Renal pelvis (tissue), 1 donor: ENCODE measurements at regions not wholly inside any gene's neighbourhood (a gene's known extent, or its start where the extent isn't known, plus 50 kb on each side); places are given as distances from the start of the nearest gene placed in this dataset.

ENCODE experiments used
- DNase-seq: peaks from one replicate; pipeline ENCODE4 v3.0.0-alpha.2; 2013

DNA sequence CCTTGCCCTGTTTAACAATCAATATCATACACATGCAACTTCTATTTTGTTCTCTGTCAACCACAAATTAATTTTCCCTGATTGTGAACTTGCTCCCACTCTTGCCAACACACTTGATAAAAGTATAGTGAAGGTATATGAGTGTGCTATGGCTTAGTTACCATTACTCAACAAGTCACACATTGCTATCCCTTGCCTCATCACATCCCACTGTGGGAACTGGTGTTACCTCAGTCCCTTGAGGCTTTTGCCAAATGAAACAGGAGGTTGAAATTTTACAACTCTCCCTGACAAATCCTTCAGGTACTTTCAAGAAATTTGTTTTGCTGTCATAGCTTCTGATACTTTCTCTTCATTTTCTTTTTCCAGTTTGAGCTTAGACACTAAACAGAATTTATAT is 472.5 kb upstream of the SEMA3D start:
- DNase-seq: no peak

DNA sequence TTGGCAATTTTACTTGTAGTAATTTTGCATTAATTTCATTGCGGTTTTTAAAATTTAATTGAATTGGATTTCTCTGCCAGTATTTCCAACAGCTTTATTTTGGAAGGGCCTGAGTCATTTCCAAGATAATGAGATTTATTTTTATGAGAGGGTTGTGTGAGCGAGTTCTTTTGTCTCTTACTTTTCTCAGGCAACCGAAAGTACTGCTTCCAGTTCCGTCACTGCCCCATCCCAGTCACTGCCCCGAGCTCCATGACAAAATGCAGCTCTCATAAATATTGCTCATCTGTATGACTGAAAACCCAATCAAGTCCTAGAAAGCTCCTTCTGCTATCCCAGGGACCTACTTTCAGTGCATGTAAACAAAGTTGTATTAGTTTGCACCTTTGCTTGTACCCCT is 468.4 kb upstream of the SEMA3D start:
- DNase-seq: no peak

DNA sequence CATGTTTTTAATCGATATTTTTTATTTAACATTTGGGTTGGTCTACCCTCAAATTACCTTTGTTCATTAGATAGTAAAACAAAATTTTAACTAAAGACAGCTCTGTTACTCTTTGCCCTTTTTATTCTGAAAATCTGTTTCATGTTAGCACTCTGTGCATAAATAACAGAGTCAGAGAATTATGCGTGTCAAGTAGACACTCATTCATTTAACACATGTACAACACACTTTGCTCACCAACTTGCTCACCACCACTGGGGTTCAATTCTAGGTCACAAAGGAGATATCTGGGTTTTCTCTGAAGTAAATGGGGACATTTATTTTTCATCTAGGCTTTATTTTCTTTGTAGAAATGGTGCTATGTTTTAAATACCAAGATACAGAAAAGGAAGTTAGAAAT is 457.4 kb upstream of the SEMA3D start:
- no peak for DNase-seq

DNA sequence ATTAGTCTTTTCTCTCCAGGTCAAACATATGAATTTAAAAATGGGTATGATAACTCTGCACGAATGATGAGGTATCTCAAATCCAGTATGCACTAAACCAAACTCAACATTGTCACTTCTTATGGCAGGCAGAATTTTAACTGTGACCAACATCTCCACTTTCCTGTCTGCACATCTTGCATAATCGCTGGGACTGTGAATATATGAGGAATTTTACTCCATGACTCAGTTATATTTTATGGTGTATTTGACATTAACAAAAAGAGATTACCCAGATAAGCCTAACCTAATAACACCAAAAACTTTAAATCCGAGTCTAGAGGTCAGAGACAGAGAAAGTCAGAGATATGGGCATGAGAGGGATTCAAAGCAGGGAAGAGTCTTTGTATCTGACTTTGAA is 454.5 kb upstream of the SEMA3D start:
- DNase-seq: no peak

DNA sequence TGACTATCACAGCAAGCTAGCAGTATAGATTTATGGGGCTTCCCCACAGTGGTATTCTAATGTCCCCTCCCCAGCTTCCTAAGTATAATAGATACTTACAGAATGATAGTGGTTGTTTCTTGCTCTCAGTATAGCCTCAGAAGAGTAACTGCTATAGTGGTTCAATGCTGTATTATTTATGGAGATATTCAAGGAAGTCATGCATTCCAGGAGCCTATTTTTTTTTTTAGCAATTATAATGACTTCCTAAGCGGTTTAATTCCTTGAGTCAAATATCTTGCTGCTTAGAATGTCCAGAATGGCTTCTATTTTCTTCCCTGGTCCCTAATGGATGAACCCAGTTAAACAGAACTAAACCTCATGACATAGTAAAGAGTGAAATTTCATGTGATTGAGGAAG is 451.5 kb upstream of the SEMA3D start:
- DNase-seq: no peak

DNA sequence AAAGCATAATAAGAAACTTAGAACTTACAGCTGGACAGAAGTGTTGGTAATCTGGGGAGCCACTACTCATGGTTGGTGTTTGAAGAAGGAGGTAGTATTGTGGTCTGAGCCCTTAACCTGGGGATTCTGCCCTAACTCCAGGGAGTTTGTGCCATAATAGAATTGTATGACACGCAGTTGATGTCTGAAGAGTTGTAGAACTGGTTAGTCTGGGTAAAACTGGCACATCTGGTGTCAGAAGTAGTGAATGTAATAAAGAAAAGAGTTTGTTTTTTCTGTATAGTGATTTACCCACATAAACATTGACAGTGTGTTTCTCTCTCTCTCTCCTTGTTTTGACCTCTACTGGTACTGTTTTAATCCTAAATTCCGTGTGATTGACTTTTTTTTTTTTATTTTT is 448.1 kb upstream of the SEMA3D start:
- no peak for DNase-seq

DNA sequence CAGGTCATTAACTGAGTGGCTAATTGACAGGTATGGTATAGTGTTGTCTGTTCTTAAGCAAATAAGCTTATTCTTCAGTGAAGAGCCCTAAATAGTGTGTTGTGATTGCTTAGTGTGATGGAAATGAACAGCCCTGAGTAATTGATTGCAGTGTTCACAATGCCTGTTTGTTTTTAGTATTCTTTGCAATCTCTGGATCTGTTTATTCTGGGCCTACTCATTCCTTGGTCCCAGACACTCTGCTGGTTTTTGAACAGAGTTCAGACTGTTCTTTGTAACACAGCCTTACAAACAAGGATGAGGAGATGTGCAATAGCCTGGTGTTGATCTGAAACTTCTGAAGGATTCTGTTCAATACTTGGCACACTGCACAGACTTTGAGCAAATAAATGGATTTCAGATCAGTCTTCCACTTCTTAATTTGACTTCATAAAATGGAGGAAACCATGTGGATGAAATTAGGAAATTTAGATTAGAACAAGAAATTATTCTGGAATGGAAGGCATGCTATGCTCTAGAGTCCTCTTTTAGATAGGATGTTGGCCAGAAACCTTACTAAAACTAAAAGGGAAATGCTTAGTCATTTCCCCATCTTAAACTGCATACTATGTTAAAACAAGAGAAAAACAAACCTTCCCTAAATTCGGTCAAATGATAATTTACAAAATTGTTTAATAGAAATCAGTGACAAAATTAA is 444.2 kb upstream of the SEMA3D start:
- DNase-seq: no peak

DNA sequence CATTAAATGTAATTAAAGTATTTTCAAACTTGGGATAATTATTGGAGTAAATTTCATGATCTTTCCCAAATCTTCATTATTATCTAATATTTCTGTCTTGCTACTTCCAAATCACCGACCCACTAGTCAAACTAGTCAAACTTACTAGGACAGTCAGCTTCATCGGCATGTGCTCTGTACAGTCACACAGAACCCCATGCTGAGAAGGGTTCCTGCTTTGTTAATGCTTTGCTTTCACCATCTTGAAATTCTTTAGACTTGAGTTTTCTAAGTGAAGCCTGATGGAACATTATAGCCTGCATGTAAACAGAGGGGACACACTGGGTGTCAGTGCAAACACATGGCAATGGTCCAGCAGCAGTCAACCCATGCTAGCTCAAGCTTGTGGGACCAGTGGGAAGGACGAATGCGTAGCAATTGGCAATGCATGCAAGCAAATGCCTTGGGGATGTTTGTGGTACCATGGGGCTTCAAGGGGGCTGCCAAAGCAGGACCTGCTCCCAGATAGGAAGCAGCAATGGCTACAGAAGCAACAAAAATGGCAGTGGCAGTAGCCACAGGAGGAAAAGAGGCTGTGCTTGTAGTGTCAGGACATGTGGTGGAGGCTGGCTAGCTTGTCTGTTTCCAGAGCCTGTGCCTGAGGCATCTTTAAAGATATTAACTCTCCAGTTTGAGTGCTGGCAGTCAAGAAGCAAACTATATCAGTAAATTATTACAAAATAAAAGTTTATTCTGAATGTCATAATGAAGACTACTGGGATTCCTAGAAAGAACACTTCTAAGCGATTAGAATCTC is 441.1 kb upstream of the SEMA3D start:
- no peak for DNase-seq

DNA sequence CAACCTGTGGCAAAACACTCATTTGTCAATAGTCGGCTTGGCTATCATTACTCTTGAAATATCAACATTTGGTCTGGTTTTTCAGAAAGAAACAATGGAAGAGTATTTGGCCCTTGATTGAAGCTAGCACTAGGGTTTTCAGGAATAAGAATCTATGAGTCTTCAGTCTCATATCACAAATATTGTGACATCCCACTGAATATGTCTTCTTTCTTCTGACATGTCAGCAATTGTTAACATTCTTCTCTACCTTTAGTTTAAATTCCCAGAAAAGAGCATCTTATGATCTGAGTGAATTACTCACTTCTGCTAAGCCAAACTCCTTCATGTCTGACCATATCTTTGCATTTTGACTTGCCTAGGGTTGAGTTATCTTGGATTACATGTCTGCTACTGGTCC is 435.2 kb upstream of the SEMA3D start:
- no peak for DNase-seq

DNA sequence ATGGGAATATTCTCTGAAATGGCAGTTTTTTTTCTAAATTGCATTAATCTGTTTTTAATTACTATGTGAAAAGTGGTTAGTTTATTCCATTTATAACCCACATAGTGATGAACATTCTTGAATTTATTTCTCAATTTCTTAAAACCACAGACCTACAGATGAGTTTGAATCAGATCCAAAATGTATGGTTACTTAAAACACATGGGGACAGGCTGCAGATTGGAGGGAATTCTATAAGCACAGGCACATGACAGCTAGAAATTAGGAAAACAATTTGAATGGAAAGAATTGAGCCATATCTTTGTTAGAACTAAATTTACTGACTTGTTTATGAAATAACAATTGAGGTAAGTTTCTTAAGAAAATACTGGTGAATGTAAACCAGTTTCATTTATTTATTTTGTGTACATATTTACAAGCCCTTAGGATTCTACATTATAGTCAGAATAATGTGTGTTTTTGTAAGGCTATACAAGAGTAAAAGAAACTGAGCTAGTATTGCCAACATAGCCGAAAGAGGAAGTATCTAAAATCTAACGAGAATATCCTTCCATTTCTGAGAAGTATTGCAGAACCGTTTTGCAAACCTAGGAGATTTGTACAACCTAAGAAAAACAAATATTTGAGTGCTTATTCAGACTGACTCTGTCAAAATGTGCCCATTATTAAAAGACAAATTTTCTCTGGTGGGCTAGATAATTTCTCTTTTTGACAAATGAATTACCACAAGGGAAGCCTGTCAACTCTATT is 434.3 kb upstream of the SEMA3D start:
- no peak for DNase-seq

DNA sequence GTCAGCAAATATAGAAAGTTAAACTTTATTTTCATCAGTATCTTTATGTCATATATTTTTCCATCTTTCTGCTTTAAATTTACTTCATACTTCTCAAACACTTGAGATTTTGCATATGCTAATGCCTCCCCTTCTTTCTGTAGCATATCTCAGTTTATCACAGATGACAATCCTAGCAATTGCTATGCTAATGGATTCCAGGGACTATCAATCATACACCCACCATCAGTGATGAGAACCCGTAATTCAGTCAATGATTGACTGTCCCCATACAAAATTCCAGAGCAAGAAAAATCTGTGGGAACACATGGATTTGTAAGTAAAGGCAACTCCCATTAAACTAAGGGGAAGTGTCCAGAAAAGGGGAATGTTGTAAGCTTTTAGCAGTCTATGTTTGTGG is 432.4 kb upstream of the SEMA3D start:
- DNase-seq: no peak

DNA sequence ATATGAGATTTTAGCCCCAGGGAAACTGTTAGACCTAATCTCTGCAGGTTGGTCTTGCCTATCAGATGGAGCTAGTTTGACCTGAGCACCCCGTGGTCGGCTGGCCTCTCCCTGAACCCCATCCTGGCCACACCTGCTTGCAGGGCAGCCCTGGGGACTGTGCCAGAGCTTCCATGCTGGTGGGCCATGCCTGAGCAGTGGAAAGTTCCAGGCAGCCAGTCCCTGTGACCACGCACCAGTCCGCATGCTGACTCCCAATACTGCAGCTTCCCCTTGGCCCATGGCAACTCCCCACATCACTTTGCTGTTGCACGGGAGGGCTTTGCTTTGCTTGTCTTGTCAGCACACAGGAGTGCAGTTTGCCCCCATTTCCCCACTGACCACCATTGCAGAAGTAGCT is 427.8 kb upstream of the SEMA3D start:
- no peak for DNase-seq

DNA sequence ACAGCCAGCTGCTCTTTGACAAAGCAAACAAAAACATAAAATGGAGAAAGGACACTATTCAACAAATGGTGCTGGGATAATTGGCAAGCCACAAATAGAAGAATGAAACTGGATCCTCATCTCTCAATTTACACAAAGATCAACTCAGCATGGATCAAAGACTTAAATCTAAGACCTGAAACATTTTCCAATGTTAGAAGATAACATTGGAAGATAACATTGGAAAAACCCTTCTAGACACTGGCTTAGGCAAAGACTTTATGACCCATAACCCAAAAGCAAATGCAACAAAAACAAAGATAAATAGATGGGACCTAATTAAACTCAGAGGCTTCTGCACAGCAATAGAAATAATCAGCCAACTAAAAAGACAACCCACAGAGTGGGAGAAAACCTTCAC is 425.7 kb upstream of the SEMA3D start:
- DNase-seq: no peak

DNA sequence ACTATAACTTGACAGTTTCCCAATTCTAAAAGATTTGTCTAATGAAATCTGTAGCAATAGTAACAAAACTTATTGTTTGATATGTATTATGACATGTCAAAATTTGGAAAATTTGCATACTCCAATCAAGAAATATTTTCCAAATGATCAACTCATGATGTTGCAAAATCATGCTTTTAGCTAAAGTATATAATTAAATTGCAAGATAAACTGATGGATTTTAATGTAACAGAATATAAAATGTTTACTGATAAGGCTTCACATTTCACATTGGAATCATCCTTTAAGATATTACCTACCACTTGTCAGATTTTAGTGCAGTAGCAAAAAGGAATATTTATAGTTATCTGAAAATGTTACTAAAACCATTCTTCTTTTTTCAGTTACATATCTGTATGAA is 421.9 kb upstream of the SEMA3D start:
- no peak for DNase-seq

DNA sequence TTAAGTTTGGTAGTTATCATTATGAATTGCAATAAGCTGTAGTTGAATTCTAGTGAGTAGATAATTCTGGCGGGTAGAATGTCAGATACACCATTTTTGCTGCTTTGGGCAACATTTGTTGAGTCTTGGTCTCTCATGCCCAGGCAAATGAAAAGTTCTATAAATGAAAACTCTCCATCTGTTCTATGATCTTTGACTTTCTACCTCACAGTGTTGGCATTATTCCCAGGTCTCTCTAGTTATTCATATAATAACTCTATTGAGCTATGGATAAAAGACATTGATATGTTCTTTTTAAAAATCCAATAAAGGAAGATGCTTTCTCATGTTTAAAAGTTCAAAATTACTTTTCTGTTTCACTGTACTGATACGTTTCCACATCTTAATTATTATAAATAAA is 415.3 kb upstream of the SEMA3D start:
- DNase-seq: no peak

DNA sequence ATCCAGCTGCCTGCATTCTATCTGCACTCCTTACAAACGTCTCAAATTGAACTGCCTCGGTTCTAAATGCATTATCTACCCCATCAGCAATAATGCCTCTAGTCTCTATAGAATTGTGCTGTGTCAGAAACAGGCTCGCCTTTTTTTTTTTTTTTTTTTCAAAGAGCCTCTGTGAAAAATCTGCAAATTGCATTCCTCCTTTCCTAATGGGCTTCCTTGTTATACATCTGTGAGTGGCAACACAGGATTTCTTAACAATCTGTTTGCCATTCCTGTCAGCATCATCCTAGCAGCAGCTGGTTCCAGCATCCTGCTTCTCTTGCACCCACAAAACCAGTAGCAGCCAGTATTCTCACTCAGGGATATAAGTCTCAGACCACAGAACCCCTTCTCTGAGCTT is 413.5 kb upstream of the SEMA3D start:
- DNase-seq: no peak

DNA sequence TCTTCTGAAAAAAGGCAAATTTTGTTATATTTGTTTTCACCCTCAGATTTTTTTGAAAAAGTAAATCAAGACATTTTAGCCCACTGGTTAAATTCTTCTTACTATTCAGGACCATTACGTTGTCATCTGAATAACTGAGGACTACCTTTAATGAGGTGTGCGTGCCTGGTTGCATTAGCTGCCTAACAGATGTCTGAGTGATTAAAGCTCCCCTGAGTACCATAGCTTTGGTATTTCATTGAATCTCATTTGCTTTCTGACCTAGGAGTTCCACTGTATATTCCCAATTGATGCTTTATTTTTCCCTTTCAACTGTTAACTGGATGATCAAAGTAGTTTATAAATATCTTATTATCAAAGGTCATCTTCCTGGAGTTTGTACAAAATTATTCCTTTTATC is 410.0 kb upstream of the SEMA3D start:
- DNase-seq: no peak

DNA sequence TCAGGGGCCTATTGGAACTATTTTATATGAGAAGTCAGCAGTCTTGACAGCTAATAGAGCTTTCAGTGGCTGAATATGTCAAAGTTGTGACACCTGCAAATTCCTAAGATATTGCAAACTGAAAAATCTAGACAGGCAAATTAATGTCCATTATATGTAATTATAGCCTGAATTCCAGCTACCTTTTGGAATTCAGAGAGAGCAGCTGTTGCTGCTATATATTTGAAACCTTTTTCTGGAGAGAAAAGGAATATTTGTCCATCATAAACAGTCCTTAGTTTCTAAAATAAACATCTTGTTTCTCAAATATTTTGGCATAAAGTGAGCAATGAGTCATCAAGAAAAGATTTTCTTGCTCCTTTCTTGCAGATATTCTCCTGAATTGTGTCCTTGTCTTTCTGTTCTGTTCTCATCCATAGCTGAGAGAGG is 408.9 kb upstream of the SEMA3D start:
- no peak for DNase-seq

DNA sequence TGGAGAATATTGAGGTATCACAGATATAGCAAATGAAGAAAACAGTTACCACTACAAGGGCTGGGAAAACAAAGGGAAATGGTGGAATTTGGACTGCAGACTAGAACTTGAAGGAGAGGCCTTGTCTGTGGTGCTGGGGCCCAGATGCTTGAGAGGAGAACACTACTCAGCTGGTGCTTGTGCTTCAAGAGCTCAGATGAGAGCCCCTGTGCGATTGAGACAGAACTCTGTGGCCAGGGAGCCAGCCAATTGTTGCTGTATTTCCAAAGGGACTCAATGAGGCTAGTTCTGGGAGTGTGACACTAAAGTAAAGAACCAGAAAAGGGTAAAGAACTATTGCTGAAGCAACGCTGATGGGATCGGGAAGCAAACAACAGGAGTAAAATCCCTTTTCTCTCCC is 406.5 kb upstream of the SEMA3D start:
- DNase-seq: no peak

DNA sequence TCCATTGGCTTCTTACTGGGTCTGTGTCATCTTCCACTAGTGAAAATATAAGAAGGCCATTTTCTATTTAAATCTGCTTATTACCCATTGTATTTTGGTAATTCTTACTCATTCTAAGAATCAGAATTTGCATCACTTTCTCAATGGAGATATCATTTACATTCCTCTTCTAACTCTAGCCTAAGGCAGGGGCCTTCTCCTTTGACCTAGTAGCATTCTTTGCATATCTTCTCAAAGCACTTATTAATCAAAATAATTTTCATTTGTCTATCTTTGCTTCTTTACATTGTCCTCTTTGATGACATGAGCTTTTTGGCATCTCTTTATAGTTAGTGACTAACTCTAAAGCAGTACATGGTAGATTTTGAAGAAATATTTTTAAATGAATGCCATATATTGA is 400.9 kb upstream of the SEMA3D start:
- DNase-seq: no peak

DNA sequence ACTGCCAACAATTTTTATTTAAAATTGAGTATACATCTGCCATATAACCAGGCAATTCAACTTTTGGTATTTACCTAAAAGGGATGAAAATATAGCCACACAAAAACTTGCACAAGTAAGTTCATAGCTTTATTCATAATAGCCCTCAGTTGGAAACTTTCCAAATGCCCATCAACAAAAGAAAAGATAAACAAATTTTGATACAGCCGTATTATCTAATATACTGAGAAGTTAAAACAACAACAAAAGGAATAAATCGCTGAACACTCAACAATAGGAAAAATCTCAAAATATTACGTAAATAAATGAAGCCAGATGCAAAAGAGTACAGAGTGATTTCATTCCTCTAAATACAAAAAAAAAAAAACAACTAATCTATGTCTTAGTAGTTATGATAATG is 399.2 kb upstream of the SEMA3D start:
- DNase-seq: no peak

DNA sequence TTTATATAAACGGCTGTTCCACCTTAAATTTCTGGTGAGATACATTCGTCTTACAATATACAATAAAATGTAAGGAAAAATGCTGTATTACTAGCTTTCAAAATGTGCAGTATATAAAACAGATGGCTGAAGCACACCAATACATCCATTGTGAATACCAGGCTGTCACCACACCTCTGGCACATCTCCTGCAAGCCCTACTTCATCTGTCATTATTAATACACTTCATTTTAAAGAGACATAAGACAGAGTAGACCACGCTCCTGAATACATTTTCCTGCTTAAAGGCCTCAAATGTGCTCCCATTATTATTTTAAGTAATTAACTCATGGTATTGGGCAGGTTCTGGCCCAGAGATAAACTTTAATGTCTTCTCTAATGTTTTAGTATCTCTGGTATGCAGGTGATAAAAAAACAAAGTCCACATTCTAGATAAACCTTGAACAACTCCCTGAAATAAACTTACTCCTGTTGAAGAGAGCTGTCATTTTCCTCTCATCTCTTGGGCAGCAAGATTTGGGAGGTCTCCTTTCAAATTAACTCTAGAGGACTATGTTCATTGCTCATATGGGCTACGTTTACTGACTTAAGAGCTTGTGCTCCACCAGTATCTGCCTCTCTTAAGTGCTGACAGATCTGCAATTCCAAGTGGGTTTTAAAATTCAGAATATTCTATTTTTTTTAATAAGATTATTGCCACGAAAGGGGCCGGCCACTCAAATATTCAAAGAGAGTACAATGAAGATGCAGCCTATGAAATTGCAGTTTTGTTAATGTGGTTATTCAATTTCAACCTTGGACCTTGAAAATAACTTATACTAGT is 396.5 kb upstream of the SEMA3D start:
- no peak for DNase-seq
